NCI-H1048 (cell line): ENCODE measurements at regions not wholly inside any gene's neighbourhood (a gene's known extent, or its start where the extent isn't known, plus 50 kb on each side); places are given as distances from the start of the nearest gene placed in this dataset.

ENCODE experiments used
- DNase-seq: peaks from one replicate; lab custom pipeline; 2025; lab: John Stamatoyannopoulos, UW

GRCh38 chr5:110359221-110359620 is 367.2 kb downstream of the TMEM232 start:
- no peak for DNase-seq

GRCh38 chr5:110361471-110361870 is 365.0 kb downstream of the TMEM232 start:
- no peak for DNase-seq

GRCh38 chr5:110362261-110362660 is 364.2 kb downstream of the TMEM232 start:
- DNase-seq: no peak

- no peak for DNase-seq
Measured at GRCh38 chr5:110366716-110367115, 359.8 kb downstream of the TMEM232 start.
